ENCODE measurements at regions not wholly inside any gene's neighbourhood (a gene's known extent, or its start where the extent isn't known, plus 50 kb on each side); places are given as distances from the start of the nearest gene placed in this dataset.

DNA sequence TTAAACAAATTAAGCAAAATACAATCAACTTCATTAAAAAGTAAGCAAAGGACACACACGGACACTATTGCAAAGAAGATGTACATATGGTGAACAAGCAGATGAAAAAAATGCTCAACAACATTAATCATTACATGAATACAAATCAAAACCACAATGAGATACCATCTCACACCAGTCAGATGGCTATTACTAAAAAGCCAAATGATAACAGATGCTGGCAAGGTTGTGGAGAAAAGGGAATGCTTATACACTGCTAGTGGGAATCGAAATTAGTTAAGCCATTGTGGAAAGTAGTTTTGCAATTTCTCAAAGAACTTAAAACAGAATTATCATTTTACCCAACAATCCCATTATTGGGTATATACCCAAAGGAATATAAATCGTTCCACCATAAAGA, 636.2 kb upstream of the ST8SIA4 start (continued):
- TF ChIP-seq BCL11A (IDR thresholded peaks at IDR 0.05; ENCODE audit: low read depth in 2 of 2, low read length in 2 of 2): no peak
- no peak for TF ChIP-seq NRF1 (IDR thresholded peaks at IDR 0.05; ENCODE audit: low read depth, low read length)
- no peak for TF ChIP-seq SAP30 (IDR thresholded peaks at IDR 0.05; ENCODE audit: insufficient read depth, insufficient replicate concordance, low read length)
- TF ChIP-seq KDM4A (IDR thresholded peaks at IDR 0.05; ENCODE audit: low read depth, low read length, severe bottlenecking): no peak
- TF ChIP-seq, protein P1, sequence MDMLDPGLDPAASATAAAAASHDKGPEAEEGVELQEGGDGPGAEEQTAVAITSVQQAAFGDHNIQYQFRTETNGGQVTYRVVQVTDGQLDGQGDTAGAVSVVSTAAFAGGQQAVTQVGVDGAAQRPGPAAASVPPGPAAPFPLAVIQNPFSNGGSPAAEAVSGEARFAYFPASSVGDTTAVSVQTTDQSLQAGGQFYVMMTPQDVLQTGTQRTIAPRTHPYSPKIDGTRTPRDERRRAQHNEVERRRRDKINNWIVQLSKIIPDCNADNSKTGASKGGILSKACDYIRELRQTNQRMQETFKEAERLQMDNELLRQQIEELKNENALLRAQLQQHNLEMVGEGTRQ (IDR thresholded peaks at IDR 0.05; ENCODE audit: low read length): no peak

Data from H1 (cell line).